Upper lobe of left lung (tissue), 4 donors: ENCODE measurements at regions not wholly inside any gene's neighbourhood (a gene's known extent, or its start where the extent isn't known, plus 50 kb on each side); places are given as distances from the start of the nearest gene placed in this dataset.

Source experiments
- CTCF ChIP-seq, 6 experiments: fragments of 450-650 bp in 4 of 6; fragments of 200-600 bp in 2 of 6; sonication (generic) in 2 of 6; IDR thresholded peaks; one replicate each; pipeline ENCODE4 v1.5.1; 2016 to 2019; ENCODE audit warnings: antibody characterized with exemption in 6 of 6
- EP300 ChIP-seq, 4 donors: sonication (generic); formaldehyde crosslinking; IDR thresholded peaks; one replicate each; pipeline ENCODE4 v1.5.1; 2017; ENCODE audit warnings: antibody characterized with exemption in 4 of 4, control low read depth in 2 of 4
- POLR2A ChIP-seq, 4 donors: fragments of 450-650 bp; IDR thresholded peaks; one replicate each; pipeline ENCODE4 v1.5.1; 2016 to 2017; ENCODE audit warnings: antibody characterized with exemption in 4 of 4, mild to moderate bottlenecking in 2 of 4

GRCh38 chr13:93101226-93101734 is 125.3 kb upstream of the GPC6 start:
- TF ChIP-seq CTCF (IDR thresholded peaks at IDR 0.05): no peak
- no peak for TF ChIP-seq POLR2A (IDR thresholded peaks at IDR 0.05)
- no peak for TF ChIP-seq EP300 (IDR thresholded peaks at IDR 0.05)
